Keratinocyte (primary cell): ENCODE measurements at regions not wholly inside any gene's neighbourhood (a gene's known extent, or its start where the extent isn't known, plus 50 kb on each side); places are given as distances from the start of the nearest gene placed in this dataset.

ENCODE experiments used
- DNase-seq: peaks from one replicate; pipeline ENCODE4 v3.0.0-alpha.2; 2011; ENCODE audit warnings: low read depth, missing footprints, low spot score
- FAIRE-seq: peaks from 2 replicates; lab custom pipeline; 2011; peaks lifted over from hg19 to GRCh38; lab: Jason Lieb, UNC
- H2AFZ ChIP-seq: 2 replicates; pipeline ENCODE4 v1.6.0; 2012; ENCODE audit warnings: low read length, control low read depth, inconsistent platforms; ENCODE audit not compliant: control insufficient read depth
- H3K27ac ChIP-seq: 2 replicates; pipeline ENCODE4 v1.5.1; 2011; ENCODE audit warnings: low read length; ENCODE audit not compliant: control insufficient read depth, insufficient read depth
- H3K27me3 ChIP-seq: 3 replicates; pipeline ENCODE4 v1.6.0; 2011; ENCODE audit warnings: low read length; ENCODE audit not compliant: control insufficient read depth, insufficient read depth; ENCODE audit errors: extremely low read depth
- H3K36me3 ChIP-seq, 2 experiments: 2 replicates in 1 of 2; 3 replicates in 1 of 2; pipeline ENCODE4 v1.5.1; 2011; ENCODE audit warnings: low read length in 2 of 2, mild to moderate bottlenecking in 1 of 2; ENCODE audit not compliant: control insufficient read depth in 2 of 2, insufficient read depth in 2 of 2; ENCODE audit errors: extremely low read depth in 1 of 2
- H3K4me1 ChIP-seq: 3 replicates; pipeline ENCODE4 v1.5.1; 2011; ENCODE audit warnings: low read length; ENCODE audit not compliant: control insufficient read depth, insufficient read depth; ENCODE audit errors: extremely low read depth
- H3K4me2 ChIP-seq: 3 replicates; pipeline ENCODE4 v1.6.0; 2011; ENCODE audit warnings: low read depth, low read length; ENCODE audit not compliant: control insufficient read depth, insufficient read depth; ENCODE audit errors: extremely low read depth
- H3K4me3 ChIP-seq, 3 experiments: fragments of 200-600 bp in 1 of 3; sonication (generic) in 1 of 3; 2 replicates in 2 of 3; 3 replicates in 1 of 3; pipeline ENCODE4 v1.5.1; 2011 to 2016; ENCODE audit warnings: low read length in 3 of 3, mild to moderate bottlenecking in 3 of 3, control low read depth in 2 of 3, inconsistent platforms in 1 of 3, low read depth in 1 of 3, mixed read lengths in 1 of 3, mixed run types in 1 of 3, moderate library complexity in 1 of 3; ENCODE audit not compliant: control insufficient read depth in 2 of 3, insufficient read depth in 2 of 3; ENCODE audit errors: extremely low read depth in 1 of 3
- H3K79me2 ChIP-seq: 2 replicates; pipeline ENCODE4 v1.6.0; 2012; ENCODE audit warnings: low read length; ENCODE audit not compliant: control insufficient read depth, insufficient read depth
- H3K9ac ChIP-seq: 3 replicates; pipeline ENCODE4 v1.6.0; 2011; ENCODE audit warnings: low read length; ENCODE audit not compliant: control insufficient read depth, insufficient read depth; ENCODE audit errors: extremely low read depth
- H3K9me1 ChIP-seq: 3 replicates; pipeline ENCODE4 v1.6.0; 2011; ENCODE audit warnings: low read length; ENCODE audit not compliant: control insufficient read depth, insufficient read depth; ENCODE audit errors: extremely low read depth
- H3K9me3 ChIP-seq: 2 replicates; pipeline ENCODE4 v1.5.1; 2012; ENCODE audit warnings: low read depth, low read length; ENCODE audit not compliant: control insufficient read depth
- H4K20me1 ChIP-seq: 3 replicates; pipeline ENCODE4 v1.6.0; 2011; ENCODE audit warnings: low read length; ENCODE audit not compliant: control insufficient read depth, insufficient read depth; ENCODE audit errors: extremely low read depth
- EZH2 ChIP-seq: IDR thresholded peaks from one replicate; pipeline ENCODE4 v1.6.1; 2012; ENCODE audit warnings: inconsistent platforms, mild to moderate bottlenecking, low read length, moderate library complexity
- dilution Hi-C: fragments of 300-500 bp; cut with MboI; formaldehyde crosslinking; loops from one replicate; pipeline ENCODE4 v1.7.0; 2020; ENCODE audit warnings: low sequenced_read_pairs; ENCODE audit not compliant: extremely low pct_ligation_motif_present
- TF ChIP-seq, protein P1 (sequence below), 3 experiments: IDR thresholded peaks in 1 of 3; conservative IDR thresholded peaks in 1 of 3; optimal IDR thresholded peaks in 1 of 3; 2 replicates in 2 of 3; 3 replicates in 1 of 3; pipeline versions ENCODE3 to v1.5.1; 2011; ENCODE audit warnings: low read length in 3 of 3, mild to moderate bottlenecking in 3 of 3, moderate library complexity in 2 of 3, control low read depth in 1 of 3, inconsistent platforms in 1 of 3; ENCODE audit not compliant: insufficient read depth in 2 of 3; ENCODE audit errors: extremely low read depth in 1 of 3

DNA sequence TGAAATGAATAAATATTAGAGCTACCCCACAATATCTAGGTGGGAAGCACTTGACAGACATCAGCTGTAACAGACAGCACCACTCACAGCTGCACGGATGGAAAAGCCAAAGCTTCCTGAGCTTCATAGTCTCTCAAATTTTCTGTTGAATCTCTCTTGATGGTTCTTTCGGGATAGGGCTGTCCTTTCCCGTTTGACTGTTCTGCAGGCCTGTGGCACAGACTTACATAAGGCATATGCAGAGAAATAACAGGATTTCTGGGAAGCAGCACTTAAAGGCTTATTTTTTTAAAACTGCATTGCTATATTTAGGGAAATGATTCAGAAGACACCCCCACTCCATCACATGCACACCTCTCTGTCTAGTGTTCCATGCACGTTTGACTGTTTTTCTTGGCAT lies 77.5 kb downstream of the ZNF648 start:
- DNase-seq (no peak), FAIRE-seq (no peak)
- Histone ChIP-seq H3K27ac (no peak overlapping the region), H3K4me3 (no peak overlapping the region), H2AFZ (no peak overlapping the region), H4K20me1 (no peaks in the 10 kb centered on the region), H3K4me2 (no peak overlapping the region), H3K79me2 (no peaks in the 10 kb centered on the region), H3K36me3 (no peaks in the 10 kb centered on the region), H3K4me1 (no peaks in the 10 kb centered on the region), H3K9me1 (no peaks in the 10 kb centered on the region), H3K9me3 (no peaks in the 10 kb centered on the region), H3K9ac (no peak overlapping the region), H3K27me3 (no peaks in the 10 kb centered on the region)
- dilution Hi-C loops, result no loop called here
- no peak for TF ChIP-seq EZH2
- TF ChIP-seq, protein P1, sequence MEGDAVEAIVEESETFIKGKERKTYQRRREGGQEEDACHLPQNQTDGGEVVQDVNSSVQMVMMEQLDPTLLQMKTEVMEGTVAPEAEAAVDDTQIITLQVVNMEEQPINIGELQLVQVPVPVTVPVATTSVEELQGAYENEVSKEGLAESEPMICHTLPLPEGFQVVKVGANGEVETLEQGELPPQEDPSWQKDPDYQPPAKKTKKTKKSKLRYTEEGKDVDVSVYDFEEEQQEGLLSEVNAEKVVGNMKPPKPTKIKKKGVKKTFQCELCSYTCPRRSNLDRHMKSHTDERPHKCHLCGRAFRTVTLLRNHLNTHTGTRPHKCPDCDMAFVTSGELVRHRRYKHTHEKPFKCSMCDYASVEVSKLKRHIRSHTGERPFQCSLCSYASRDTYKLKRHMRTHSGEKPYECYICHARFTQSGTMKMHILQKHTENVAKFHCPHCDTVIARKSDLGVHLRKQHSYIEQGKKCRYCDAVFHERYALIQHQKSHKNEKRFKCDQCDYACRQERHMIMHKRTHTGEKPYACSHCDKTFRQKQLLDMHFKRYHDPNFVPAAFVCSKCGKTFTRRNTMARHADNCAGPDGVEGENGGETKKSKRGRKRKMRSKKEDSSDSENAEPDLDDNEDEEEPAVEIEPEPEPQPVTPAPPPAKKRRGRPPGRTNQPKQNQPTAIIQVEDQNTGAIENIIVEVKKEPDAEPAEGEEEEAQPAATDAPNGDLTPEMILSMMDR (optimal IDR thresholded peaks at IDR 0.05 in 1 of 3, IDR thresholded peaks at IDR 0.05 in 1 of 3, conservative IDR thresholded peaks at IDR 0.05 in 1 of 3; ENCODE audit: extremely low read depth in 1 of 3, insufficient read depth in 2 of 3, low read length in 3 of 3), result no peak

DNA sequence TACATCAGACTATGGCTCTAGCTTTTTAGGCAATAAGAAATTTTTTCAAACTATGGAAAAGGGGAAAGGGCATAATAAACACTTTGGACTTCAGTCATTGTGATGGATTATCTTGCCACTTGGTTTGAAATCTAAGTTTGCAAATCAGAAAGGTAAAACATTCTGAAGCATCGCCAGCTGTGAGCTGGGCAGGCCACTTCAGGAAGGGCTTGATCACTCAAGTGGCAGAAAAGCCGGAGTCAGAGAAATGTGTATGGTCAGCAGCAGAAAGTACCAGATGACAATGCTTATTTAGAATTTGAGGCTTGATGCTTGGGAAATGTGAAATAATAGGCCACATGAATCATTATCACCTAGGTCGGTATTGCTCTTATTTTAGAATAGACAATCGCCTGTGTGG lies 79.7 kb downstream of the ZNF648 start:
- FAIRE-seq, result no peak

More for the DNA sequence above, 79.7 kb downstream of the ZNF648 start:
- Histone ChIP-seq H3K36me3 (no peaks in the 10 kb centered on the region), H3K9ac (no peak overlapping the region), H3K27ac (no peak overlapping the region), H3K9me1 (no peaks in the 10 kb centered on the region), H3K9me3 (no peaks in the 10 kb centered on the region), H4K20me1 (no peaks in the 10 kb centered on the region), H3K79me2 (no peaks in the 10 kb centered on the region), H3K4me2 (no peak overlapping the region), H3K27me3 (no peaks in the 10 kb centered on the region), H3K4me1 (no peaks in the 10 kb centered on the region), H3K4me3 (no peak overlapping the region), H2AFZ (no peak overlapping the region)
- dilution Hi-C loops, result no loop called here
- TF ChIP-seq, protein P1 (optimal IDR thresholded peaks at IDR 0.05 in 1 of 3, IDR thresholded peaks at IDR 0.05 in 1 of 3, conservative IDR thresholded peaks at IDR 0.05 in 1 of 3; ENCODE audit: extremely low read depth in 1 of 3, insufficient read depth in 2 of 3, low read length in 3 of 3), result no peak
- no peak for TF ChIP-seq EZH2
- DNase-seq, result no peak
